GM23338 (cell line): ENCODE measurements at regions not wholly inside any gene's neighbourhood (a gene's known extent, or its start where the extent isn't known, plus 50 kb on each side); places are given as distances from the start of the nearest gene placed in this dataset.

ENCODE experiments used
- ATAC-seq: fragments of 200-7000 bp; cut with Tn5 transposase; 3 replicates; pipeline ENCODE4 v1.9.1; 2020
- DNase-seq: peaks from one replicate; pipeline ENCODE4 v3.0.0-alpha.2; 2015; ENCODE audit warnings: low spot score
- H2AFZ ChIP-seq: fragments of 200-600 bp; sonication (generic); 2 replicates; pipeline ENCODE4 v1.8.0; 2016; ENCODE audit warnings: antibody characterized with exemption, mild to moderate bottlenecking, moderate library complexity
- H3F3A ChIP-seq: fragments of 200-600 bp; sonication (generic); replicated peaks from 2 replicates; pipeline ENCODE4 v1.8.0; 2017; ENCODE audit warnings: antibody characterized with exemption, mixed run types, low read depth
- H3K27ac ChIP-seq: fragments of 200-600 bp; sonication (generic); 2 replicates; pipeline ENCODE4 v1.6.1; 2016; ENCODE audit warnings: low read depth
- H3K27me3 ChIP-seq: fragments of 200-600 bp; sonication (generic); 2 replicates; pipeline ENCODE4 v1.8.0; 2016; ENCODE audit warnings: mild to moderate bottlenecking, mixed run types, moderate library complexity; ENCODE audit not compliant: insufficient read depth
- H3K36me3 ChIP-seq: fragments of 200-600 bp; sonication (generic); 2 replicates; pipeline ENCODE4 v1.8.0; 2016; ENCODE audit warnings: mild to moderate bottlenecking; ENCODE audit not compliant: insufficient read depth
- H3K4me1 ChIP-seq: fragments of 200-600 bp; sonication (generic); 2 replicates; pipeline ENCODE4 v1.8.0; 2016; ENCODE audit warnings: mild to moderate bottlenecking, moderate library complexity; ENCODE audit not compliant: insufficient read depth
- H3K4me2 ChIP-seq: fragments of 200-600 bp; sonication (generic); 2 replicates; pipeline ENCODE4 v1.7.1; 2017; ENCODE audit warnings: mixed run types
- H3K4me3 ChIP-seq: fragments of 200-600 bp; sonication (generic); 2 replicates; pipeline ENCODE4 v1.6.1; 2016; ENCODE audit warnings: mixed run types
- H3K79me2 ChIP-seq: fragments of 200-600 bp; sonication (generic); replicated peaks from 2 replicates; pipeline ENCODE4 v1.8.0; 2017; ENCODE audit warnings: mild to moderate bottlenecking; ENCODE audit not compliant: insufficient read depth
- H3K9me2 ChIP-seq: fragments of 200-600 bp; sonication (generic); 2 replicates; pipeline ENCODE4 v1.8.0; 2017; ENCODE audit not compliant: insufficient read depth
- H4K20me1 ChIP-seq: fragments of 200-600 bp; sonication (generic); replicated peaks from 2 replicates; pipeline ENCODE4 v1.8.0; 2017; ENCODE audit warnings: mild to moderate bottlenecking; ENCODE audit not compliant: insufficient read depth
- H3K27ac Mint-ChIP-seq: 2 replicates; pipeline ENCODE4 v1.8.0; 2020; ENCODE audit warnings: inconsistent platforms, mild to moderate bottlenecking, moderate library complexity, mixed read lengths
- H3K27me3 Mint-ChIP-seq: 3 replicates; pipeline ENCODE4 v1.8.0; 2022; ENCODE audit warnings: low read depth, mild to moderate bottlenecking, moderate library complexity, mixed read lengths, inconsistent platforms; ENCODE audit not compliant: insufficient read depth, poor library complexity
- H3K36me3 Mint-ChIP-seq: 3 replicates; pipeline ENCODE4 v1.8.0; 2021; ENCODE audit warnings: low read depth, mild to moderate bottlenecking, inconsistent platforms, moderate library complexity, mixed read lengths
- H3K4me1 Mint-ChIP-seq: 3 replicates; pipeline ENCODE4 v1.8.0; 2020; ENCODE audit warnings: mild to moderate bottlenecking, inconsistent platforms, mixed read lengths
- H3K4me3 Mint-ChIP-seq: 3 replicates; pipeline ENCODE4 v1.8.0; 2021; ENCODE audit warnings: moderate library complexity, mild to moderate bottlenecking, inconsistent platforms, mixed read lengths
- H3K9me3 Mint-ChIP-seq: 3 replicates; pipeline ENCODE4 v1.8.0; 2020; ENCODE audit warnings: moderate library complexity, mild to moderate bottlenecking, inconsistent platforms, mixed read lengths
- CREB1 ChIP-seq: fragments of 250-450 bp; sonication (Bioruptor Pico); IDR thresholded peaks from 2 replicates; pipeline ENCODE4 v1.5.0; 2020; ENCODE audit warnings: low read depth, mild to moderate bottlenecking, moderate library complexity
- ETS1 ChIP-seq: IDR thresholded peaks from 2 replicates; pipeline ENCODE4 v1.6.1; 2016; ENCODE audit warnings: antibody characterized with exemption
- JUNB ChIP-seq: IDR thresholded peaks from one replicate; pipeline ENCODE4 v1.6.1; 2016; ENCODE audit warnings: antibody characterized with exemption; ENCODE audit not compliant: unreplicated experiment
- STAT1 ChIP-seq: IDR thresholded peaks from one replicate; pipeline ENCODE4 v1.6.1; 2016; ENCODE audit warnings: antibody characterized with exemption; ENCODE audit not compliant: unreplicated experiment
- TF ChIP-seq, protein P1 (sequence below): IDR thresholded peaks from one replicate; pipeline ENCODE4 v1.6.1; 2018; ENCODE audit warnings: antibody characterized with exemption; ENCODE audit not compliant: unreplicated experiment
- TF ChIP-seq, protein P2 (sequence below), 2 experiments: fragments of 200-600 bp in 1 of 2; sonication (generic) in 1 of 2; conservative IDR thresholded peaks; 2 replicates each; pipeline versions ENCODE4 v1.5.1 to v1.6.1; 2016 to 2017; ENCODE audit warnings: antibody characterized with exemption in 2 of 2, low read depth in 2 of 2, mild to moderate bottlenecking in 2 of 2, moderate library complexity in 1 of 2
- TF ChIP-seq, protein P3 (sequence below): fragments of 250-450 bp; sonication (Bioruptor Pico); IDR thresholded peaks from 2 replicates; pipeline ENCODE4 v1.5.0; 2020; ENCODE audit warnings: mild to moderate bottlenecking, moderate library complexity

DNA sequence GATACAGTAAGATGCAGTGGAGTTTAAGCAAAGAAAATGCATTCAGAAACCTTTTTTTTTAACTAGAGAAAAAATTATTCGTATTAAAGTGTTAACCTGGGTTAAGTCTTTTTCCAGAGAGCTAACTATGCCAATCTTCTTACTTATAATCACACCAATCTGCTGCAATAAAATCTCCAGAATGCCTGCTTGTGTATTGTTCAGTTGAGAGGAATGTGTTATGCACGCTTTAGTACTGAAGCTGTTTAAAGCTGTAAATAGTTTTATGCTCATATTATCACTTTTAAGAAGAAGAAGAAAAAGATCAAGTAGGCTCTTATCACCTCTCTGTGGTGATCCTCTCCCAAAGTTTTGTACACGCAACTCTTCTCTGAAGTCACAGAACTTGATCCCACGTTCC lies 528.7 kb downstream of the RFC3 start (continued):
- TF ChIP-seq, protein P1, sequence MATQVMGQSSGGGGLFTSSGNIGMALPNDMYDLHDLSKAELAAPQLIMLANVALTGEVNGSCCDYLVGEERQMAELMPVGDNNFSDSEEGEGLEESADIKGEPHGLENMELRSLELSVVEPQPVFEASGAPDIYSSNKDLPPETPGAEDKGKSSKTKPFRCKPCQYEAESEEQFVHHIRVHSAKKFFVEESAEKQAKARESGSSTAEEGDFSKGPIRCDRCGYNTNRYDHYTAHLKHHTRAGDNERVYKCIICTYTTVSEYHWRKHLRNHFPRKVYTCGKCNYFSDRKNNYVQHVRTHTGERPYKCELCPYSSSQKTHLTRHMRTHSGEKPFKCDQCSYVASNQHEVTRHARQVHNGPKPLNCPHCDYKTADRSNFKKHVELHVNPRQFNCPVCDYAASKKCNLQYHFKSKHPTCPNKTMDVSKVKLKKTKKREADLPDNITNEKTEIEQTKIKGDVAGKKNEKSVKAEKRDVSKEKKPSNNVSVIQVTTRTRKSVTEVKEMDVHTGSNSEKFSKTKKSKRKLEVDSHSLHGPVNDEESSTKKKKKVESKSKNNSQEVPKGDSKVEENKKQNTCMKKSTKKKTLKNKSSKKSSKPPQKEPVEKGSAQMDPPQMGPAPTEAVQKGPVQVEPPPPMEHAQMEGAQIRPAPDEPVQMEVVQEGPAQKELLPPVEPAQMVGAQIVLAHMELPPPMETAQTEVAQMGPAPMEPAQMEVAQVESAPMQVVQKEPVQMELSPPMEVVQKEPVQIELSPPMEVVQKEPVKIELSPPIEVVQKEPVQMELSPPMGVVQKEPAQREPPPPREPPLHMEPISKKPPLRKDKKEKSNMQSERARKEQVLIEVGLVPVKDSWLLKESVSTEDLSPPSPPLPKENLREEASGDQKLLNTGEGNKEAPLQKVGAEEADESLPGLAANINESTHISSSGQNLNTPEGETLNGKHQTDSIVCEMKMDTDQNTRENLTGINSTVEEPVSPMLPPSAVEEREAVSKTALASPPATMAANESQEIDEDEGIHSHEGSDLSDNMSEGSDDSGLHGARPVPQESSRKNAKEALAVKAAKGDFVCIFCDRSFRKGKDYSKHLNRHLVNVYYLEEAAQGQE = no peak

GRCh38 chr13:34347784-34348573 lies 530.0 kb downstream of the RFC3 start:
- DNase-seq (peak; percentile 27), ATAC-seq (no peak)
- Mint-ChIP-seq H3K9me3 (no peaks in the 10 kb centered on the region; the same call in 2 of the 3 replicates), H3K27ac (no peak overlapping the region), H3K4me3 (no peak overlapping the region), H3K36me3 (no peaks in the 10 kb centered on the region), H3K4me1 (peaks cover 24% of the 10 kb centered on the region), H3K27me3 (no peaks in the 10 kb centered on the region)
- Histone ChIP-seq H3K4me3 (no peak overlapping the region), H3K79me2 (no peaks in the 10 kb centered on the region), H3K27me3 (no peaks in the 10 kb centered on the region), H3K27ac (no peak overlapping the region), H3K4me1 (peaks cover 21% of the 10 kb centered on the region), H3K36me3 (no peaks in the 10 kb centered on the region), H3K4me2 (no peak overlapping the region), H3K9me2 (peaks cover 14% of the 10 kb centered on the region), H4K20me1 (no peaks in the 10 kb centered on the region), H3F3A (no peaks in the 10 kb centered on the region), H2AFZ (no peak overlapping the region)
- TF ChIP-seq STAT1 = no peak
- TF ChIP-seq, protein P2, sequence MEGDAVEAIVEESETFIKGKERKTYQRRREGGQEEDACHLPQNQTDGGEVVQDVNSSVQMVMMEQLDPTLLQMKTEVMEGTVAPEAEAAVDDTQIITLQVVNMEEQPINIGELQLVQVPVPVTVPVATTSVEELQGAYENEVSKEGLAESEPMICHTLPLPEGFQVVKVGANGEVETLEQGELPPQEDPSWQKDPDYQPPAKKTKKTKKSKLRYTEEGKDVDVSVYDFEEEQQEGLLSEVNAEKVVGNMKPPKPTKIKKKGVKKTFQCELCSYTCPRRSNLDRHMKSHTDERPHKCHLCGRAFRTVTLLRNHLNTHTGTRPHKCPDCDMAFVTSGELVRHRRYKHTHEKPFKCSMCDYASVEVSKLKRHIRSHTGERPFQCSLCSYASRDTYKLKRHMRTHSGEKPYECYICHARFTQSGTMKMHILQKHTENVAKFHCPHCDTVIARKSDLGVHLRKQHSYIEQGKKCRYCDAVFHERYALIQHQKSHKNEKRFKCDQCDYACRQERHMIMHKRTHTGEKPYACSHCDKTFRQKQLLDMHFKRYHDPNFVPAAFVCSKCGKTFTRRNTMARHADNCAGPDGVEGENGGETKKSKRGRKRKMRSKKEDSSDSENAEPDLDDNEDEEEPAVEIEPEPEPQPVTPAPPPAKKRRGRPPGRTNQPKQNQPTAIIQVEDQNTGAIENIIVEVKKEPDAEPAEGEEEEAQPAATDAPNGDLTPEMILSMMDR (conservative IDR thresholded peaks at IDR 0.05; ENCODE audit: low read depth in 2 of 2) = no peak
- no peak for TF ChIP-seq ETS1
- no peak for TF ChIP-seq JUNB
- TF ChIP-seq, protein P3, sequence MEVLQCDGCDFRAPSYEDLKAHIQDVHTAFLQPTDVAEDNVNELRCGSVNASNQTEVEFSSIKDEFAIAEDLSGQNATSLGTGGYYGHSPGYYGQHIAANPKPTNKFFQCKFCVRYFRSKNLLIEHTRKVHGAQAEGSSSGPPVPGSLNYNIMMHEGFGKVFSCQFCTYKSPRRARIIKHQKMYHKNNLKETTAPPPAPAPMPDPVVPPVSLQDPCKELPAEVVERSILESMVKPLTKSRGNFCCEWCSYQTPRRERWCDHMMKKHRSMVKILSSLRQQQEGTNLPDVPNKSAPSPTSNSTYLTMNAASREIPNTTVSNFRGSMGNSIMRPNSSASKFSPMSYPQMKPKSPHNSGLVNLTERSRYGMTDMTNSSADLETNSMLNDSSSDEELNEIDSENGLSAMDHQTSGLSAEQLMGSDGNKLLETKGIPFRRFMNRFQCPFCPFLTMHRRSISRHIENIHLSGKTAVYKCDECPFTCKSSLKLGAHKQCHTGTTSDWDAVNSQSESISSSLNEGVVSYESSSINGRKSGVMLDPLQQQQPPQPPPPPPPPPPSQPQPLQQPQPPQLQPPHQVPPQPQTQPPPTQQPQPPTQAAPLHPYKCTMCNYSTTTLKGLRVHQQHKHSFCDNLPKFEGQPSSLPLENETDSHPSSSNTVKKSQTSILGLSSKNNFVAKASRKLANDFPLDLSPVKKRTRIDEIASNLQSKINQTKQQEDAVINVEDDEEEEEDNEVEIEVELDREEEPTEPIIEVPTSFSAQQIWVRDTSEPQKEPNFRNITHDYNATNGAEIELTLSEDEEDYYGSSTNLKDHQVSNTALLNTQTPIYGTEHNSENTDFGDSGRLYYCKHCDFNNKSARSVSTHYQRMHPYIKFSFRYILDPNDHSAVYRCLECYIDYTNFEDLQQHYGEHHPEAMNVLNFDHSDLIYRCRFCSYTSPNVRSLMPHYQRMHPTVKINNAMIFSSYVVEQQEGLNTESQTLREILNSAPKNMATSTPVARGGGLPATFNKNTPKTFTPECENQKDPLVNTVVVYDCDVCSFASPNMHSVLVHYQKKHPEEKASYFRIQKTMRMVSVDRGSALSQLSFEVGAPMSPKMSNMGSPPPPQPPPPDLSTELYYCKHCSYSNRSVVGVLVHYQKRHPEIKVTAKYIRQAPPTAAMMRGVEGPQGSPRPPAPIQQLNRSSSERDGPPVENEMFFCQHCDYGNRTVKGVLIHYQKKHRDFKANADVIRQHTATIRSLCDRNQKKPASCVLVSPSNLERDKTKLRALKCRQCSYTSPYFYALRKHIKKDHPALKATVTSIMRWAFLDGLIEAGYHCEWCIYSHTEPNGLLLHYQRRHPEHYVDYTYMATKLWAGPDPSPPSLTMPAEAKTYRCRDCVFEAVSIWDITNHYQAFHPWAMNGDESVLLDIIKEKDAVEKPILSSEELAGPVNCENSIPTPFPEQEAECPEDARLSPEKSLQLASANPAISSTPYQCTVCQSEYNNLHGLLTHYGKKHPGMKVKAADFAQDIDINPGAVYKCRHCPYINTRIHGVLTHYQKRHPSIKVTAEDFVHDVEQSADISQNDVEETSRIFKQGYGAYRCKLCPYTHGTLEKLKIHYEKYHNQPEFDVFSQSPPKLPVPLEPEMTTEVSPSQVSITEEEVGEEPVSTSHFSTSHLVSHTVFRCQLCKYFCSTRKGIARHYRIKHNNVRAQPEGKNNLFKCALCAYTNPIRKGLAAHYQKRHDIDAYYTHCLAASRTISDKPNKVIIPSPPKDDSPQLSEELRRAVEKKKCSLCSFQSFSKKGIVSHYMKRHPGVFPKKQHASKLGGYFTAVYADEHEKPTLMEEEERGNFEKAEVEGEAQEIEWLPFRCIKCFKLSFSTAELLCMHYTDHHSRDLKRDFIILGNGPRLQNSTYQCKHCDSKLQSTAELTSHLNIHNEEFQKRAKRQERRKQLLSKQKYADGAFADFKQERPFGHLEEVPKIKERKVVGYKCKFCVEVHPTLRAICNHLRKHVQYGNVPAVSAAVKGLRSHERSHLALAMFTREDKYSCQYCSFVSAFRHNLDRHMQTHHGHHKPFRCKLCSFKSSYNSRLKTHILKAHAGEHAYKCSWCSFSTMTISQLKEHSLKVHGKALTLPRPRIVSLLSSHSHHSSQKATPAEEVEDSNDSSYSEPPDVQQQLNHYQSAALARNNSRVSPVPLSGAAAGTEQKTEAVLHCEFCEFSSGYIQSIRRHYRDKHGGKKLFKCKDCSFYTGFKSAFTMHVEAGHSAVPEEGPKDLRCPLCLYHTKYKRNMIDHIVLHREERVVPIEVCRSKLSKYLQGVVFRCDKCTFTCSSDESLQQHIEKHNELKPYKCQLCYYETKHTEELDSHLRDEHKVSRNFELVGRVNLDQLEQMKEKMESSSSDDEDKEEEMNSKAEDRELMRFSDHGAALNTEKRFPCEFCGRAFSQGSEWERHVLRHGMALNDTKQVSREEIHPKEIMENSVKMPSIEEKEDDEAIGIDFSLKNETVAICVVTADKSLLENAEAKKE (CRISPR knock-in tag) = no peak
- TF ChIP-seq, protein P1 = no peak
- TF ChIP-seq CREB1 (CRISPR knock-in tag) = no peak
